Activated CD4-positive, alpha-beta T cell treated with anti-CD3 and anti-CD28 coated beads, Interleukin-2, amount 50 U/mL, for 16 hours (primary cell): ENCODE measurements at regions not wholly inside any gene's neighbourhood (a gene's known extent, or its start where the extent isn't known, plus 50 kb on each side); places are given as distances from the start of the nearest gene placed in this dataset.

ENCODE experiments used
- DNase-seq: peaks from one replicate; pipeline ENCODE4 v3.0.0-alpha.2; 2020

DNA sequence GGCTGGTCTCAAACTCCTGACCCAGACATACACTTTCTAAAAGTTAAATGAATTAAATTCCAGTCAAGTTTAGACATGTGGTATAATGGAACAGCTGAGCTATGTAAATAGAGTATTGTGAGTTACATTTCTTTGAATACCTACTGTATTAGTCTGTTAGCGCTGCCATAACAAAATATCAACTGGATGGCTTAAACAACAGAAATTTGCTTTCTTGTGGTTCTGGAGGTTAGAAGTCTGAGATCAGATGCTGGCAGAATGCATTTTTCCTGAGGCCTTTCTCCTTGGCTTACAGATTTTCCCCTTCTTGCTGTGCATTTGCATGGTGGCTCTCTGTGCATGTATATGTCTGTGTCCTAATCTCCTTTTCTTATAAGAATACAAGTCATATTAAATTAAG, 101.5 kb upstream of the TGFBR2 start:
- no peak for DNase-seq

DNA sequence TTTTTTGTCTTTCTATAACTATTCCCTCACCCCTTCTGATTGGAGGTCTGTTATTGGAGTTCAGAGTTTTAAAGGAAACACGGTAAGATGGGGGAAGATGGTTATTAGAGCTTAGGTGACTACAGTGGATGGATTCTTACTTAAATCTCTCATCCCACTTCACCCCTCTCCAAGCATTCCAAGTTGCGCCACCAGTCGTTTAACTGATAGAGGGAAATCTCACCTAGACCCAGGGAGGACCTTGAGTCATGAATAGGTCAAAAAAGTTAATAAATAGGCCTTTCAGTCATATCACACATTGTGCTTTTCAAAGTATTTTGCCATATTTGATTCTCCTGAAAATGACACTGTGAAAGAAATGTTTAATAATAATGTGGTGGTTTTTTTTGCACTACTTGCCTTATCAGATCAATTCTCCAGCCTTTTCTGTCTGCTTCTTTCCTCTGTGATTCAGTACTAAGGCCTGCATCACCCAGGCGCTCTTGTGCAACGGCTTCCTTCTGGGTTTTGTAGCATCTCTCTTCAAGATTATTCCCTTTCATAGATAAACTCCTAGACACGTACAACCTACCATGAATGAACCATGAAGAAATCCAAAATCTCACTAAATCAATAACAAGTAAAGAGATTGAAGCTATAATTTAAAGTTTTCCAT, 100.4 kb upstream of the TGFBR2 start:
- no peak for DNase-seq

- DNase-seq, result no peak
These were observed 98.1 kb upstream of the TGFBR2 start for GRCh38 chr3:30508339-30508738.

- DNase-seq, result no peak
These were observed 95.8 kb upstream of the TGFBR2 start for GRCh38 chr3:30510596-30510995.

DNA sequence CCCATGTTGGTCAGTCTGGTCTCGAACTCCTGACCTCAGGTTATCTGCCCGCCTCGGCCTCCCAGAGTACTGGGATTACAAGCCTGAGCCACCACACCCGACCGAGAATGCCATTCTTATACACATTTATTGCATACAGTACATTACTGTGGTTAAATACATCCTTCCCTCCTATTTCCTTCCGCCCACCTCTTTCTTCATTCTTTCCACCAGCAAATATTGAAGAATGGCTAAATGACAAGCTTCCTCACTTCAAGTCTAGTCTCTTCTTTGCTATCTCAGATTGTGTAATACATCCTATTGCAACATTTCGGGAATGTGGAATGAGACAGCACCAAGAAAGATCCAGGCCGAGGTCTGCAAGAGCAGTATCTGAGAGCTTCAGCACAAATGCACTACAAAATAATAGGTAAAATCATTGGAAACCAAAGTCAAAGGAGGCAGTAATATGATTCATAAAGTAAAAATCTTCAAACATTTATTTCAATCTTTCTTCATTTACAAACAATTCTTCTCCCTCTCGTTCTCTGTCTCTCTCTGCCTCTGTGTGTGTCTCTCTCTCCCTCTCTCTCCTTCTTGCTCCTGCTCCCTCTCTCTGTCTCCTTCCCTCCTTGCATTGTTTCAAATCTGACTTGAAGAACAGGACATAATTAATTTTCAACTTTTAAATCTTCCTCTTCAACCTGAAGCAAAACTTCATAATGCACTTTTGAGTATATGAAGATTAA, 94.7 kb upstream of the TGFBR2 start:
- DNase-seq, result peak; percentile 14

GRCh38 chr3:30512576-30512975, 93.8 kb upstream of the TGFBR2 start:
- no peak for DNase-seq

DNA sequence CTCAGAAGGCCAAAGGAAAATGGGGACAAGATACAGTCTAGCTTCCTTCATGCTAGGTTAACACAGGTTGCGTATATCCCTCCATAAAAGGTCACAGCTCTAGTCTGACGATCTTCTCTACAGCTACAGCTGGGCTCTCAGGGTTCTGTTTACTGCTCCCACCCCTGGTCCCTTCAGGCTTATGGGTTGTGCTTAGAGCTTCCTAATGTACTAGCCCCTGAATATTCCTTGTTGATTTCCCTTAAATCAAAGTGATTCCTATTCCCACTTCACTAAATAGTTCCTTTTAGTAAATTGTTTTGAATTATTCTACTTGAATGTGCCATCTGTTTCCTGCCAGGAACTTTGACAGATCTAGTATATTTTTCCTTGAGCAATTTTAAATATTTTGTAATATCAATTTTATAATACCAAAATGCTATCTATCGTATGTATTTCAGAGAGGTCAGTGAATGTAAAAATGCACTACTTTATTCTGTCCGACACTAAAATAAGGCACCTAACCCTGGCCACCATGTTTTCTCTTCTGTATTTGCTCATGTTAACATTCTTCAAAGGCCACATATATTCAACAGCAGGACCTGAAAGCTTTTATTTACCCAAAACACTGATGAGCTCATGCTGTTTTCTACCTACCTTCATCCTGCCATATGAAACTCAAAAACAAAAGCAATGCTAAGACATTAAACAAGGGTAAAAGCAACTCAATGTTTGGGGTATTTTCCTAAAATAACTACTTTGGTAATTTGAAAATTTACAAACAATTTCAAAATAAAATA, 92.8 kb upstream of the TGFBR2 start:
- DNase-seq, result no peak

DNA sequence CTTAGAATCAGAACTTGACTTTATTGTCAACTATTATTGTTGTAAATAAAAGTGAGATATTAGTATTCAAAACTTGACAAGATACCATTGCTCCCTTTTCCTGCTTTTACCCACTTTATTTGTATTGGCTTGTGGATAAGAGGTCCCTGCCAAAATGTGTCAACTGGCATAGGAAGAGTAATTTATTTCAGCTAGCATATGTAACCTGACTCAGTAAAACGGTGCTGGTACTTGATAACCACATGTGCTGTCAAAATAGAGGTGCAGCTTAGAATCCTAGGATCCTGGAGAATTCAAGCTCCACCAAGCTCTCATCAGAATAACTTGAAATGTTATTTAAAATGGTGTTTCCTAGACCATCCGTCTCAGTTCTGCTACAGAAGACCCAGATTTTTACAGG, 90.2 kb upstream of the TGFBR2 start:
- no peak for DNase-seq

DNA sequence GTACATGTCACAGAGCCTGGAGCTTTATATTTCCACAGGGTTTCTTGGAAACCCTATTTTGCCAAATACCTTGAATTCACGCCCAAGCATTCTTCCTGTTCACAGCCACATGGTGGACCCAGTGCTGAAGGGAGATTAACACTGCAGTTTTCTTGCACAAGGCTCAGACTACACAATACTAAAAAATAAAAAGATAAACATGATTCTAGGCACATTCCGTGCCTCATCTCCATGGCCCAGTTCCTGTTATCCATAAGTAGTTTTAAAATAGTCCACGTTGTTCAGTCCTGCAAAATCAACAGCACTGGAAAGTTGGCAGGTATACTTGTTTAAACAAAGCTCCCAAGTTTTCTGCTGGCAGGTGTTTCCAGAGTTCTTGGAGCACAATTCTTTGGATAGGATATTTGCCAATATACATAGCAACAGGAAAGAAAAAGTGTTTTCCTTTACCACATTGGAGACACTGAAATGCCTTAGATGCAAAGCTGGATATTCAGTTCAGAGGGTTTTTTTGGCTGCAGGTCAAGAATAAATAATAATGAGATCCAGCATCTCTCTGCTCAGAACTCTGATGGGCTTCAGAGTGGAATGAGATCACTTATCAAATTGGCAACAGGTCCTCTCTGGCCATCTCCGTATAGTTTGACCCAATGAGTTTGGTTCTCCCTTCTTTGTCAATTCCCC, 88.1 kb upstream of the TGFBR2 start:
- DNase-seq, result no peak

DNA sequence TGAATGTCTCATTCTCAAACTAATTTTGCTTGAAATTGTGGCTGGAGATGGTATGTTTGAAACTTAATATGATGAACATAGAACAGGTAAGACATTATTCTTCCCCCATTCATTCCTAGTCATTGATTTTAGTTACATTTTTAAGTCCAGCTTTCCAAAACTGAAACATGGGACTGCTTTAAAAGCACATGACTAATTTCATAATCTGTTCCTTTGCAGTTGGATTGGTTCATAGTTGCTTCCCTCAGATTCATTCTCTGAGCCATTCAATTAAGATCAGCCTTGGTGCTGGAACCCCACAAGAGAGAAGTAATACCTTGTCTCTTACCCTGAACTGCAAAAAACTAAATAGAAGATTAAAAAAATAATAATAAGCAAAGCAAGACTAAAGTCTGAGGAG, 87.5 kb upstream of the TGFBR2 start:
- no peak for DNase-seq

GRCh38 chr3:30520699-30521098, 85.7 kb upstream of the TGFBR2 start:
- DNase-seq, result no peak

GRCh38 chr3:30521156-30521715, 85.2 kb upstream of the TGFBR2 start:
- no peak for DNase-seq

- DNase-seq, result no peak
These were observed 83.9 kb upstream of the TGFBR2 start for GRCh38 chr3:30522476-30522875.

DNA sequence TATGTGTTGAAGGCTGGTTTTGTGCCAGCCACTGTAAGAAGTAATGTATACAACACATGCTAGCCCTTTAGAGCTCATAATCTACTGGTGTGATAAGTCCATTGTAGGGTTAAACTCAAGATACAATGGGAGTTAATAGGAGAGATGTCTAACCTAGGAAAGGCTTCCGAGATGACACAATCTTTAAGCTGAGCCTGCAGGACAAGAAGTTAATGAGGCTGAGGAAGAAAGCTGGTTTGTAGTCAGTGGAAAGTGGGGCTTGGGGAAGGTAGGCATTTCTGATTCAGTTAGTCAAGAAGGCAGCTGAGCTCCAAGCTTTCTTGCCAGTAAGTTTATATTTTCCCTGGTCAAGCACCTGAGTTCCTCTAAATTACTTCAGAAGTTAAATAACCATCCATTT, 83.0 kb upstream of the TGFBR2 start:
- DNase-seq, result no peak

DNA sequence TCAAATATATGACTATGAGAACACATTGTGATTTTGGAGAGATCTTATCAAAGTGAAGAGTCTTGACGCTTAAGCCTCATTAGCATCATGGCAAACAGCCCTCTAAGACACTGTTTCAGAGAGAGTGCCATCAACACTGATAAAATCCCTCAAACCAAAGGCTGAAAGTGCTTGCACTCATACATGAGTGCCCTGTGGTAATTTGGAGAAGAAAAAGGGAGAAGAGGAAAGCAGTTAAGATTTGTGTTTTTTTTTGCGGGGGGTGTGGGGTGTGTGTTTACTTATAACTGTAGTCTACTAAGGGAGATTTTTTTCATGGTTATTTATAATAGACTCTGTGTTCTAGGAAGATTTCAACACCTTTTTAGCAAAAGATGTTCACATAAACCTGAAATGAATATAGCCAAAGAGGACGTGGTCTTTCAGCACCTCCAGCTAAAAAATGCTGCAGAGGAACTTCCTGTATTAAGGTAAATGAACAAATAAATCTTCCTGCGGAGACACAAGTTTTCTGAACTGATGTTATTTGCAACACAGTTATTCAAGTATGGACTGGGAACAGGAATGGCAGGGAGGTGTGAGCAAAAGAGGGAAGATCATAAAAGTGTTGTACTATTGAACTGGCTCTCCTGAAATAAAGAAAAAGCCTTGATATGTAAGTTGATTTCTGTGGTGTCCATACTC, 81.9 kb upstream of the TGFBR2 start:
- DNase-seq, result peak; percentile 45

DNA sequence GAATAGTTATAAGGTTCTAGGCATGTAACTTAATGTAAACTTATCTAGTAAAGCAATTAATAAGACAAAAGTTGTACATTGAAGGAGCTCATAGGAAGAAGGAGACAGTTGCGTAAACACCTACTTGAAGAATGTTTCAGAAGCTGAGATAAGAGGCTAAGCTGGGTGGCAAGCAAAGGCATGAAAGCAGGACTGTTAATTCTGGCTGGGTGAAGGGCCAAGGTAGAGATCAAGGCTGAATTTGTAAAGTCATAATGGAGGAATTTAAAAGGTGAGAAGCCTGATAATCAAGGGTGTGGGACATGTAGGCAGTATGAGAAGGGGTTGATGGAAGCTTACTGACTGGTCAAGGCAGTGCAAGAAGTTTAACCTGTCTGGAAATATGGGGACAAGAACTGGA, 80.4 kb upstream of the TGFBR2 start:
- no peak for DNase-seq

DNA sequence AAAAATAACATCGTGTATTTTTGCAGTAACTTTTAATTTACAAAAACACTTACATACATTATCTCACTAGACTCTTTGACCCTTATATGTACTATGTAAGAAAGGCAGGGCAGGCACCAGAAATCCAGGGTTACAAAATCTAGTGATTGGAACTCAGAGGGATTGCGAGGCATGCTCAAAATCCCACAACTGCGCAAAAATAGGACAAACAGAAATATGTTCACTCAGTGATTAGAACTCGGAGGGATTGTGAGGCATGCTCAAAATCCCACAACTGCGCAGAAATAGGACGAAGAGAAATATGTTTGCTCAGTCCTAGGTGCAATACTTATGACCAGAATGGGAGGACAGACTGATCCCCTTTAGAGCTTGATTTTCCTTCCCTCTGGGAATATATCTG, 79.2 kb upstream of the TGFBR2 start:
- DNase-seq, result no peak

GRCh38 chr3:30527720-30528119, 78.7 kb upstream of the TGFBR2 start:
- DNase-seq, result no peak

GRCh38 chr3:30530084-30530483, 76.3 kb upstream of the TGFBR2 start:
- DNase-seq, result no peak

DNA sequence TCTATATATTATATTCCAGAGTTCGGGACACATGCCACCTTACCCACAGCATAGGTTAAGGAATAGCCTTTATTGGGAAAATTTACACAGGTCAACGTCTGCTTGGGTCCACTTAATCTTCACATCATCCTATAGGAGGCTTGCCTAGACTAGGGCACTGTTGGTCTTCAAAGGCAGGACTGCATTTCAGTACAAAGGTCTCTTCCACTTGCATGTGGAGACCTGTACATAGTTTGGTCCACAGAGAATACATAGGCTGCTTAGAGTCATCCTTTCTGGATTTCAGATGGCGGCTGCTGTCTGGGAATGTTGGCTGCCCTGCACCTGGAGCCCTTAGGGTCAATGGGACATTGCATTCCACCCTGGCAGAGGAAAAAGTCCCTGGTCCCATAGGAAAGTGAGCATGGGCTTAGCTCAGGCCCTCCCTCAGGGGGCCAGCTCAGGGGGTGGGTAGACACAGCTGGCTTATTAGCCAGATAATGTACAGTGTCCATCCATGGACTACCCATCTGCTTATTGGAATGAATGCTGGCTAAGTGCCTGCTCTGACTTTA, 75.3 kb upstream of the TGFBR2 start:
- DNase-seq, result no peak

- DNase-seq, result no peak
These were observed 70.9 kb upstream of the TGFBR2 start for GRCh38 chr3:30535525-30535924.

GRCh38 chr3:30538791-30539190, 67.6 kb upstream of the TGFBR2 start:
- DNase-seq, result no peak
